ENCODE measurements at regions not wholly inside any gene's neighbourhood (a gene's known extent, or its start where the extent isn't known, plus 50 kb on each side); places are given as distances from the start of the nearest gene placed in this dataset.

DNA sequence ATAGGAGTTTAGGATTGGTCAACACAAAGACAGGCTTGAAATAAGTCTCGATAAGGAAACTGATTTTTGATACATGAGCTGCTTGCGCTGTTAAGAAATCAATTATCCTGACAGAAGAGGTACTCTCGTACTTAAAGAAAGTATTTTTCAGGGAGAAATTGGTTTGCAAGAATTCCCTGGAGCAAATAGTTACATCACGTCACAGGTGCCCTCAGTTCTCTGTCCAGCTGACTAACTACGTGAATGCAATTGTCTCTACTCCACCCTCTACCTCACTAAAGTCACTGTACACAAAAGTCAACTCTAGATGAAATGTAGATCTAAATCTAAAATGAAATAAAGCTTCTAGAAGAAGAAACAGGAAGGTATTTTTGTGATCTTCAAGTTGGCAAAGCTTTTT, 130.6 kb upstream of the KCNJ16 start:
- Mint-ChIP-seq H3K9me3 (ENCODE audit: unreplicated experiment) (no peaks in the 10 kb centered on the region), H3K27me3 (ENCODE audit: low read depth, unreplicated experiment) (no peaks in the 10 kb centered on the region), H3K27ac (ENCODE audit: unreplicated experiment) (no peak overlapping the region), H3K4me3 (ENCODE audit: unreplicated experiment) (no peak overlapping the region), H3K4me1 (ENCODE audit: low read depth, unreplicated experiment) (peaks cover 27% of the 10 kb centered on the region), H3K36me3 (ENCODE audit: low read depth, unreplicated experiment) (no peaks in the 10 kb centered on the region)
- Histone ChIP-seq H4K20me1 (ENCODE audit: insufficient read depth, low read length) (no peaks in the 10 kb centered on the region), H3K79me2 (ENCODE audit: insufficient read depth, low read length) (no peaks in the 10 kb centered on the region), H3K36me3 (ENCODE audit: insufficient read depth, low read length) (no peaks in the 10 kb centered on the region), H3K27ac (ENCODE audit: low read depth, low read length) (no peak overlapping the region), H3K4me3 (ENCODE audit: insufficient read depth, low read depth, low read length) (no peak overlapping the region), H3K9me3 (ENCODE audit: insufficient read depth, low read depth, low read length) (no peaks in the 10 kb centered on the region), H3K4me1 (ENCODE audit: insufficient read depth, low read length) (peaks cover 10% of the 10 kb centered on the region), H3K4me2 (ENCODE audit: low read length) (no peak overlapping the region), H3K9ac (ENCODE audit: low read length) (no peak overlapping the region), H2AFZ (ENCODE audit: low read depth, low read length) (no peak overlapping the region), H3K27me3 (ENCODE audit: insufficient read depth, low read length) (no peaks in the 10 kb centered on the region)
- no peak for TF ChIP-seq EZH2 (IDR thresholded peaks at IDR 0.05; ENCODE audit: insufficient read depth, low read length)
- TF ChIP-seq, protein P1, sequence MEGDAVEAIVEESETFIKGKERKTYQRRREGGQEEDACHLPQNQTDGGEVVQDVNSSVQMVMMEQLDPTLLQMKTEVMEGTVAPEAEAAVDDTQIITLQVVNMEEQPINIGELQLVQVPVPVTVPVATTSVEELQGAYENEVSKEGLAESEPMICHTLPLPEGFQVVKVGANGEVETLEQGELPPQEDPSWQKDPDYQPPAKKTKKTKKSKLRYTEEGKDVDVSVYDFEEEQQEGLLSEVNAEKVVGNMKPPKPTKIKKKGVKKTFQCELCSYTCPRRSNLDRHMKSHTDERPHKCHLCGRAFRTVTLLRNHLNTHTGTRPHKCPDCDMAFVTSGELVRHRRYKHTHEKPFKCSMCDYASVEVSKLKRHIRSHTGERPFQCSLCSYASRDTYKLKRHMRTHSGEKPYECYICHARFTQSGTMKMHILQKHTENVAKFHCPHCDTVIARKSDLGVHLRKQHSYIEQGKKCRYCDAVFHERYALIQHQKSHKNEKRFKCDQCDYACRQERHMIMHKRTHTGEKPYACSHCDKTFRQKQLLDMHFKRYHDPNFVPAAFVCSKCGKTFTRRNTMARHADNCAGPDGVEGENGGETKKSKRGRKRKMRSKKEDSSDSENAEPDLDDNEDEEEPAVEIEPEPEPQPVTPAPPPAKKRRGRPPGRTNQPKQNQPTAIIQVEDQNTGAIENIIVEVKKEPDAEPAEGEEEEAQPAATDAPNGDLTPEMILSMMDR (IDR thresholded peaks at IDR 0.05; ENCODE audit: insufficient read depth, low read depth, low read length), result no peak
- FAIRE-seq, result no peak
- DNase-seq (ENCODE audit: low read depth), result no peak

DNA sequence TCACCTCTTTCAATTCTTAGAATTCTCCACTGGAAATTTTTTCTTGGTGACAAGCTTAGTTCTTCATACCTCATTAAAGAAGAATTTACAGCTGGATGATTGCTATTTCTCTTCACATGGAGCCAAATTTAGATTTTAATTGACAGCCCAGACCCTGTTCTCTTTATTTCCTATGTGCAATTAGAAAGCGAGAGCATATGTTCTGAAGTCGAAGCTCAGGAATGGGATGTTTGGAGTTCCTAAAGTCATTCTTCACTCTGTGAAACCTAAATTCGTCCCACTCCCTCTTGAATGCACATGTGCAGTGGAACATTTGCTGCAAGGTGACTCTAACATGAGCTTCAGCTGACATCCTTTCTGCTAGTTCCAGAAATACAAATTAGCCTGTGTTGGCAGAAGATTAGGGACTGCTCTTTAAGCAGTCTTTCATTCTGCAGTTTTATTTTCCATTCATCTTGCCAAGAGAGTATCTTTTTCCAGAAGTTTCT, 129.3 kb upstream of the KCNJ16 start:
- Mint-ChIP-seq H3K9me3 (ENCODE audit: unreplicated experiment) (no peaks in the 10 kb centered on the region), H3K27me3 (ENCODE audit: low read depth, unreplicated experiment) (no peaks in the 10 kb centered on the region), H3K36me3 (ENCODE audit: low read depth, unreplicated experiment) (no peaks in the 10 kb centered on the region), H3K4me3 (ENCODE audit: unreplicated experiment) (no peak overlapping the region), H3K27ac (ENCODE audit: unreplicated experiment) (peak overlapping the region; percentile 58), H3K4me1 (ENCODE audit: low read depth, unreplicated experiment) (peaks cover 27% of the 10 kb centered on the region)
- H2AFZ ChIP-seq (ENCODE audit: low read depth, low read length), result peak overlapping the region; percentile 20
- no peaks in the 10 kb centered on the region for H3K79me2 ChIP-seq (ENCODE audit: insufficient read depth, low read length)
- peak; percentile 20 for FAIRE-seq
- peak overlapping the region; percentile 27 for H3K4me2 ChIP-seq (ENCODE audit: low read length)
- H3K27ac ChIP-seq (ENCODE audit: low read depth, low read length), result peak overlapping the region; percentile 19
- peak; percentile 55 for DNase-seq (ENCODE audit: low read depth)
- no peak overlapping the region for H3K4me3 ChIP-seq (ENCODE audit: insufficient read depth, low read depth, low read length)
- no peaks in the 10 kb centered on the region for H4K20me1 ChIP-seq (ENCODE audit: insufficient read depth, low read length)
- no peaks in the 10 kb centered on the region for H3K27me3 ChIP-seq (ENCODE audit: insufficient read depth, low read length)
- TF ChIP-seq, protein P1 (IDR thresholded peaks at IDR 0.05; ENCODE audit: insufficient read depth, low read depth, low read length), result no peak
- TF ChIP-seq EZH2 (IDR thresholded peaks at IDR 0.05; ENCODE audit: insufficient read depth, low read length), result no peak
- no peaks in the 10 kb centered on the region for H3K9me3 ChIP-seq (ENCODE audit: insufficient read depth, low read depth, low read length)
- no peaks in the 10 kb centered on the region for H3K36me3 ChIP-seq (ENCODE audit: insufficient read depth, low read length)
- no peak overlapping the region for H3K9ac ChIP-seq (ENCODE audit: low read length)
- H3K4me1 ChIP-seq (ENCODE audit: insufficient read depth, low read length), result peaks cover 10% of the 10 kb centered on the region

DNA sequence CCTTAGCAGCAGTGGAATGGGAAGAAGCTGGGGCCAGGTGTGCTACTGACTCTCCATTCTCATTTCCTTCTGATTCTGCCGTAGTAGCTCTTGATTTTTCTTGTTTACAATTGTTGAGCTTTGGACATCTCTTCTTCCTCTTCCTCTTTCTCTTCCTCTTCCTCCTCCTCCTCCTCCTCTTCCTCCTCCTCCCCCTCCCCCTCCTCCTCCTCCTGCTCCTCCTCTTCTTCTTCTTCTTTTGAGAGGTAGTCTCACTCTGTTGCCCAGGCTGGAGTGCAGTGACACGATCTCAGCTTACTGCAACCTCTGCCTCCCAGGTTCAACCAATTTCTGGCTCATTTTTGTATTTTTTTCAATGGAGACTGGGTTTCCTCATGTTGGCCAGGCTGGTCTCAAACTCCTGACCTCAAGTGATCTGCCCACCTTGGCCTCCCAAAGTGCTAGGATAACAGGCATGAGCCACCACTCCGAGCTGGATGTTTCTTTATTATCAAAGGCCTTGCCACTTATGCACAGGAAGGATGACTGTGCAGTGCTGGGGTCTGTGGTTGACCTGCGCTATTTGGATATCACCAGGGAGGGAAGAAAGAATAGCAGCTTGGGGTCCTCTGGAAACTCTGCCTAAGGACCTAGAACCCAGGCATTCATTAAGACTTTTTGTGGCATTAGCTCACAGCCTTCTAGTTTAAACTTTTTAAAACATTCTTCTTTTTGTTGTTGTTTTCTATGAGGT, 127.8 kb upstream of the KCNJ16 start:
- Mint-ChIP-seq H3K36me3 (ENCODE audit: low read depth, unreplicated experiment) (no peaks in the 10 kb centered on the region), H3K4me3 (ENCODE audit: unreplicated experiment) (peak overlapping the region; percentile 23), H3K27ac (ENCODE audit: unreplicated experiment) (peak overlapping the region; percentile 89), H3K4me1 (ENCODE audit: low read depth, unreplicated experiment) (peaks cover 27% of the 10 kb centered on the region), H3K9me3 (ENCODE audit: unreplicated experiment) (no peaks in the 10 kb centered on the region), H3K27me3 (ENCODE audit: low read depth, unreplicated experiment) (no peaks in the 10 kb centered on the region)
- no peaks in the 10 kb centered on the region for H4K20me1 ChIP-seq (ENCODE audit: insufficient read depth, low read length)
- H3K79me2 ChIP-seq (ENCODE audit: insufficient read depth, low read length), result no peaks in the 10 kb centered on the region
- peak overlapping the region; percentile 2 for H3K4me2 ChIP-seq (ENCODE audit: low read length)
- FAIRE-seq (no peak), DNase-seq (ENCODE audit: low read depth) (peak; percentile 57)
- H3K4me1 ChIP-seq (ENCODE audit: insufficient read depth, low read length), result peaks cover 10% of the 10 kb centered on the region
- H3K4me3 ChIP-seq (ENCODE audit: insufficient read depth, low read depth, low read length), result no peak overlapping the region
- no peaks in the 10 kb centered on the region for H3K27me3 ChIP-seq (ENCODE audit: insufficient read depth, low read length)
- TF ChIP-seq EZH2 (IDR thresholded peaks at IDR 0.05; ENCODE audit: insufficient read depth, low read length), result no peak
- TF ChIP-seq, protein P1 (IDR thresholded peaks at IDR 0.05; ENCODE audit: insufficient read depth, low read depth, low read length), result no peak
- H3K9me3 ChIP-seq (ENCODE audit: insufficient read depth, low read depth, low read length), result no peaks in the 10 kb centered on the region
- H2AFZ ChIP-seq (ENCODE audit: low read depth, low read length), result no peak overlapping the region
- no peaks in the 10 kb centered on the region for H3K36me3 ChIP-seq (ENCODE audit: insufficient read depth, low read length)
- H3K9ac ChIP-seq (ENCODE audit: low read length), result no peak overlapping the region
- H3K27ac ChIP-seq (ENCODE audit: low read depth, low read length), result peak overlapping the region; percentile 29

All from astrocyte (in vitro differentiated cells and primary cell).